ENCODE measurements at regions not wholly inside any gene's neighbourhood (a gene's known extent, or its start where the extent isn't known, plus 50 kb on each side); places are given as distances from the start of the nearest gene placed in this dataset.
"Not testable (repeated sequence)": the region's sequence is repeated elsewhere in the genome, so short reads cannot be mapped to it uniquely, and the experiment has no call there.

DNA sequence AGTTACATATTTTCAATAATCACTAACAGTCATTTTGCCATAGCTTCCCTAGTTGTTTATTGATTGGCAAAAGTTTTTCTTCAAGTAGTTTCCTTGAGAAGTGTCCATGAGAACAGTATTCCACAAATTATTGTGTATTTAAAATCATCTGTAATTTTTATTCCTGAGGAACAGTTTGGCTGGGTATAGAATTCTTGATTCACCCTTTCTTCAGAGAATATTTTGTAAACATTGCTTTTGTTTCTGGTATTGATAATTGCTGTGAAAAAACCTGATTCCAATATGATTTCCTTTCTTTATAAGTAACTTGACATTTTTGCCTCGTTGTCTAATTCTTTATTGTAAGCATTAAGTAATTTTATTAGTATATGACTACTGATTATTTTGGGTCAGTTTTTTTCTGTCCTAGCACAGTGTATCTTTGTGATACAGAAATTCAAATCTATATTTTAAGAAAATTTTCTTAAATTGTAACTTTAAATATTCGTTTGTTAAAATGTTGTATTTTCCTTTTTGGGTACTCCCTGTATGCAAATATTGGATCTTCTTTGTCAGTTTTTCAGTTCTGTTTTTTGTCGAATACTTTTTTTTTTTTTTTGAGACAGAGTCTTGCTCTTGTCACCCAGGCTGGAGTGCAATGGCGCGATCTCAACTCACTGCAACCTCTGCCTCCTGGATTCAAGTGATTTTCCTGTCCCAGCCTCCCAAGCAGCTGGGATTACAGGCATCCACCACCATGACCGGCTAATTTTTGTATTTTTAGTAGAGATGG, 162.0 kb upstream of the ATP2B1 start:
- DNase-seq: no peak

GRCh38 chr12:89867611-89868010, 159.0 kb upstream of the ATP2B1 start:
- DNase-seq: not testable (repeated sequence)

GRCh38 chr12:89864411-89864810, 155.8 kb upstream of the ATP2B1 start:
- no peak for DNase-seq

- no peak for DNase-seq
Measured at GRCh38 chr12:89863968-89864367, 155.3 kb upstream of the ATP2B1 start.

DNA sequence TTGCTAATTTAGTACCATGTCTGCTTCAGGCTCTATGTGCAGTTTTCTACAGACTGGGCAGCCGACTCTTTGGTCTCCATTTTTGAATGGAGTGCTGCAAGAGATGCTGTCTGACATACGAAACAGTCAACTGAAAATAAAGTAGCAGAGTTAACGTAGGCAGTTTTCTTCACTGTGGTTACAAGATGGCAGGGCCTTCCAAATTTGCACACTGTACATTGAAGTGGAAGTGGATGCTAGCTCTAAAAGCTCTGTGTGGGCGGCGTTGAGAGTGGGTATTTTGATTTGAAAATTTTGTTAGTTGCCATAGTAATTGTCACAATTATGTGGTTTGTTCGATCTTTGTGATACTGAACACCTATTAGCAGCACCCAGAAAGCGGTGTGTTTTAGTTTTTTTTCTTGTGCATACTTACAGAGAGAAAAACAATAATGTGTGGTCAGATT, 154.9 kb upstream of the ATP2B1 start:
- DNase-seq: peak; percentile 37

DNA sequence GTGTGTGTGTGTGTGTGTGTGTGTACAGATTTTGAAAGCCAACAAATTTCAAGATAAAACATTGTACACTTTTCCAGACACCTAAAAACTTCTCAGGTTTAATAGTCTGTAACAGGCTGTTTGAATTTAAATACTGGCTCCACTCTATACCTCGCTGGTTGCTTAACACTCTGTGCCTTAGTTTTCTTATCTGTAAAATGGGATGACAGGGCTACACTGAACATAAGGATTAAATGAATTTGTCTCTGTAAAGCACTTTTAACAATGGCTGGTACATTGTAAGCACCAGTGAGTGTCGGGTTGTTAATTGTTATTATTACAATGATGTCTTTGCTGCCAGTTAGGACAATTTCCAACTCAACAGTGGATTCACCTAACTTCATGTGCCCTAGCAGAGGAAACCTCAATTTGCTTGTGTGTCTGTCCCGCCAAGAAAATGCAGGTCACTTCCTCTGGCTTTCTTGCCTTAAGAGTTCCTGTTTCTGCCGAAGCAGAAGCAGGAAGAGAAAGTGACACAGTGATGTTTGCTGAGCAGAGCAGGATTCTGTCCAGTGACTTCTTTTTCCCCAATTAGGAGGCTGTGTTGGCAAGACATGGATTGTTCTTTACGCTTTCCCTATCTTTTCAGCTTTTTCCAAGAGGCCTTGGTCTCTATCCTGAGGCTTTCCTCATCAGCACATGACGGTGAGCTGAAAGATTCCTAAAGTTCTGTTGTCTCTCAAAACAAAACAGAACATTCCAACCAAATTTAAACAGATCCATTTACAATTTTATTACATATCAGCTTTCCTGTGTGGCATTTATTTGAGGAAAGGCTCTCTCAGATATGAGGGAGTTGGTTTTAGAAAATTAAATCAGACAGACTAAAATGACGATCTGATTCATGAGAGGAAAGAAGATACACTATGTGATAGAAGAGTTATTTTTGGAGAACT, 154.1 kb upstream of the ATP2B1 start:
- peak; percentile 43 for DNase-seq

- DNase-seq: no peak
Measured at GRCh38 chr12:89861086-89861485, 152.4 kb upstream of the ATP2B1 start.

DNA sequence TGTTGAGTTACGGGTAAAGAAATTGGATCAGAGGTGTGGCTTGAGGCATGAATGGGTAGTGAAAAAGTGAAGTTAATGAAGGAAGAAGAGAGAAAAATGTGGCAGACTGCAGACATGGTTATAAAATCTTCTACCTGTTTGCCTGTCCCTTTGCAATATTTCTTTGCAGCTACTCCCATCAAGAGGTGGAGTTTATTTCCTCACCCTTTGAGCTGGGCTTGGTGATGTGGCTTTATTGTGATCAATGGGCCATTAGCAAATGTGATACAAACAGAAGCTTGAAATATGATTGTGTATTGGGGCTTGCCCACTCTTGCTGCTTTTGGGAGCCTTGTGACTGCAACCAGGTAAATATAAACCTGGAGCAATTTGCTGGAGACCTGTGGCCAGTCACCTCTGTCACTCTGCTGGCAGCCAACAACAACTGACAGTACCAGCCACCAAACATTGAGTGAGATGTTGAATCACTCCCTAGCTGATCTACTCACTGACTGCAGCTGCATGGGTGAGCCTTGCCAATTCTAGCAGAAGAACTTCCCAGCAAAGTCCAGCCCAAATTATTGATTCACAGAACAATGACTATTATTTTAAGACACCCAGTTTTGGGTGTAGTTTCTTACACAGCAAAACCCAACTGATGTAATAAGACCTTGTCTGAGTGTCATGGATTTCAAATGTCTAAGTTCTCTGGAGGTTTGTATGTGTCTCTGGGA, 151.0 kb upstream of the ATP2B1 start:
- no peak for DNase-seq

GRCh38 chr12:89858718-89859117, 150.1 kb upstream of the ATP2B1 start:
- DNase-seq: no peak

- DNase-seq: no peak
Measured at GRCh38 chr12:89857652-89858274, 149.1 kb upstream of the ATP2B1 start.

DNA sequence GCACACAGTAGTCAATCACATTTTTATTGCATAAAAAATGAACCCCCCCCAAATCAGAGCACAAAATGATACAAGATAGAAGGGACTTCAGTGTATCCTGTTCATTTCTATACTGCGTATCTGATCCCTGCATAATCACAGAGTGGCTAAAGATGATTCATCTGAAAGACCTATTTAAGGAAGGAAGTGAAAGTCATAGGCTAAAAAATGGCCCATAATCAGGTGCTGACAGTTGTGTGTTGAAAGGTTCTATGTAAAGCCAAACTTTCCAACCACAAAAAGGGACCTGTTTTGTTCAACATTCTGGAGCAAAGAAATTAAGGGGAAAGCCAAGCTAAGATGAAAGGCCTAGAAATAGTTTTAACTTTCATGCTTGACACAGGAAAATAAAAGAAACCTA, 147.8 kb upstream of the ATP2B1 start:
- no peak for DNase-seq

DNA sequence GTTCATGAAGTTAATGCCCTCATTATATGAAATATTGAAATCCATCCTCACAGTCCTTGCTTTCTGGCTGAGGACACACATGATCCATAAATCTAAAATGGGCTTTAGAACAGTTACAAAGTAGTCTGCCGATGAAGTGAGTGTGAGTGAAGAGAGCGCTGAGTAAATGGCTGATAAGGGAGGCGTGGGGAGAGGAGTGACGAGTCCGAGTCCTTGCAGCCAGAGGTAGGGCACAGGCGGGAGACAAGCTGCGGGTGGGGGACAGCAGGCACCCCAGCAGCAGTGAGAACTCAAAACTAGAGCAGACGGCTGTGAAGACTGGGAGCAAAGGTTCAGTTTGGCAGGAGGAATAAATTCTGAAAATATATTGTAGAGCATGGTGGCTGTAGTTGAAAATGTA, 140.1 kb upstream of the ATP2B1 start:
- no peak for DNase-seq

GRCh38 chr12:89846473-89847055, 137.9 kb upstream of the ATP2B1 start:
- DNase-seq: no peak

- DNase-seq: no peak
Measured at GRCh38 chr12:89845767-89846166, 137.1 kb upstream of the ATP2B1 start.

GRCh38 chr12:89845366-89845765, 136.7 kb upstream of the ATP2B1 start:
- DNase-seq: no peak

GRCh38 chr12:89844539-89844938, 135.9 kb upstream of the ATP2B1 start:
- no peak for DNase-seq

DNA sequence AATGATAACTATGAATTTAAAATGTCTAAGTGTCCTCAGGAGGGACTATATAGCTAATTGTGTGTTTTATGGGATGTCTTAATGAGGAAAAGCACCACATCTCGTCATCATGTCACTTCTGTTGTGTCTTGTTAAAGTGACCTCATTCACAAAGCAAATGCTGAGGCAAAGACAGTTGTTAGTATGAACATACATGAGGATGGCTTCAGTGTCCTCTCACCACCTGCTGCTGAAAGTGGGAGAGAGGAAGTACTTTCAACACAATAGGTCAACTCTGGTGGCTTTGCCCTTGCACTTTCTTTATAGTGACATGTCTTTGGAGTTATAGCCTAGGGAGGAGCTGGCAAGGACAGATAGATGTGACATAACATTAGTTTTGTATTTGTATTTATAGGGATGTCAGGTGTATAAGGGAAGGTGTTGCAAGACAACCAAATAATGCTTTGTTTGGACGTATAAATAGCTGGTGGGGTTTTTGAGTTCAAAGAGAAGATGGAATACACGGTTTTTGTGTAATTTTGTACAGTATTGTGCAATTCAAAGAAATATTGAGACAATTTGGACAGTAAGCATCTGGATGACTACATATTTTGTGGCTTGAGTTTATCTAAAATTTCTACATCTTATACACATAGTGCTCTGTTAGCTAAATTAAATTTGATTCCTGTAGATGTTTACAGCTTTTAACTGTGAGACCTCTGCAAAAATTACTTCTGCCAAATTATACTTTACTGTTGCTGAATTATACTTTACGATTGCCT, 131.7 kb upstream of the ATP2B1 start:
- DNase-seq: no peak

- no peak for DNase-seq
Measured at GRCh38 chr12:89839444-89839843, 130.8 kb upstream of the ATP2B1 start.

GRCh38 chr12:89838833-89839232, 130.2 kb upstream of the ATP2B1 start:
- DNase-seq: no peak

GRCh38 chr12:89836026-89836425, 127.4 kb upstream of the ATP2B1 start:
- no peak for DNase-seq

- no peak for DNase-seq
Measured at GRCh38 chr12:89834676-89835075, 126.0 kb upstream of the ATP2B1 start.
